ENCODE measurements at regions not wholly inside any gene's neighbourhood (a gene's known extent, or its start where the extent isn't known, plus 50 kb on each side); places are given as distances from the start of the nearest gene placed in this dataset.

DNA sequence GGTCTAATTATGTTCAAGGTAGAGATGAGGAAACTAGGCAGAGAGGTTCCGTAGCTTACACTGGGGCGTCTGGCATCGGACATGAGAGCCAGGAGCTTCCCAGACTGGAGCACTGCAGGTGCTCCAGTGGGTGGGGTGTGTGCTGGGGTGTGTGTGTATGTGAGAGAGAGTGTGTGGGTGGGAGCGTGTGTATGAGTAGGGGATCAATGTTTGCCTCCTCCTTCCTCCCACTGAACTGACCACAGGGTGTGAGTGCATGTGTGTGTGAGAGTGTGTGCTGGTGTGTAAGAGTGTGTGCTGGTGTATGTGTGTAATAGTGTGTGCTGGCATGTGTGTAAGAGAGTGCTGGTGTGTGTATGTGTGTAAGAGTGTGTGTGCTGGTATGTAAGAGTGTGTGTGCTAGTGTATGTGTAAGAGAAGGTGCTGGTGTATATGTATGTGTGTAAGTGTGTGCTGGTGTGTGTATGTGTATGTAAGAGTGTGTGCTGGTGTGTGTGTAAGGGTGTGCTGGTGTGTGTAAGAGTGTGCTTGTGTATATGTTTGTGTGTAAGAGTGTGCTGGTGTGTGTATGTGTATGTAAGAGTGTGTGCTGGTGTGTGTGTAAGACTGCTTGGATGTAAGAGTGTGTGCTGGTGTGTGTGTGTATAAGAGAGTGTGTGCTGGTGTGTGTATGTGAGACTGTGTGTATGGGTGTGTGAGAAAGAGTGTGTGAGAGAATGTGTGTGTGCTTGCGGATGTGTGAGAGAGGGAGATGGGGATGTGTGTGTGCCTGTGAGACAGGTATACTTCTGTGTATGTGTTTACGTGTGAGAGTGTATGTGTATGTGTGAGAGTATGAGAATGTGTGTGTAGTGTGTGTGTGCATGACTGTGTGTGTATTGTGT, 139.9 kb downstream of the MRM1 start:
- TF ChIP-seq, protein P1, sequence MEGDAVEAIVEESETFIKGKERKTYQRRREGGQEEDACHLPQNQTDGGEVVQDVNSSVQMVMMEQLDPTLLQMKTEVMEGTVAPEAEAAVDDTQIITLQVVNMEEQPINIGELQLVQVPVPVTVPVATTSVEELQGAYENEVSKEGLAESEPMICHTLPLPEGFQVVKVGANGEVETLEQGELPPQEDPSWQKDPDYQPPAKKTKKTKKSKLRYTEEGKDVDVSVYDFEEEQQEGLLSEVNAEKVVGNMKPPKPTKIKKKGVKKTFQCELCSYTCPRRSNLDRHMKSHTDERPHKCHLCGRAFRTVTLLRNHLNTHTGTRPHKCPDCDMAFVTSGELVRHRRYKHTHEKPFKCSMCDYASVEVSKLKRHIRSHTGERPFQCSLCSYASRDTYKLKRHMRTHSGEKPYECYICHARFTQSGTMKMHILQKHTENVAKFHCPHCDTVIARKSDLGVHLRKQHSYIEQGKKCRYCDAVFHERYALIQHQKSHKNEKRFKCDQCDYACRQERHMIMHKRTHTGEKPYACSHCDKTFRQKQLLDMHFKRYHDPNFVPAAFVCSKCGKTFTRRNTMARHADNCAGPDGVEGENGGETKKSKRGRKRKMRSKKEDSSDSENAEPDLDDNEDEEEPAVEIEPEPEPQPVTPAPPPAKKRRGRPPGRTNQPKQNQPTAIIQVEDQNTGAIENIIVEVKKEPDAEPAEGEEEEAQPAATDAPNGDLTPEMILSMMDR (IDR thresholded peaks at IDR 0.05; ENCODE audit: low read depth, low read length) = no peak
- no peak for TF ChIP-seq POLR2A (IDR thresholded peaks at IDR 0.05; ENCODE audit: extremely low read depth, insufficient read length)

Data from NB4 (cell line).